Upper lobe of left lung (tissue), 4 donors: ENCODE measurements at regions not wholly inside any gene's neighbourhood (a gene's known extent, or its start where the extent isn't known, plus 50 kb on each side); places are given as distances from the start of the nearest gene placed in this dataset.

Source experiments
- CTCF ChIP-seq, 6 experiments: fragments of 450-650 bp in 4 of 6; fragments of 200-600 bp in 2 of 6; sonication (generic) in 2 of 6; IDR thresholded peaks; one replicate each; pipeline ENCODE4 v1.5.1; 2016 to 2019; ENCODE audit warnings: antibody characterized with exemption in 6 of 6
- EP300 ChIP-seq, 4 donors: sonication (generic); formaldehyde crosslinking; IDR thresholded peaks; one replicate each; pipeline ENCODE4 v1.5.1; 2017; ENCODE audit warnings: antibody characterized with exemption in 4 of 4, control low read depth in 2 of 4
- POLR2A ChIP-seq, 4 donors: fragments of 450-650 bp; IDR thresholded peaks; one replicate each; pipeline ENCODE4 v1.5.1; 2016 to 2017; ENCODE audit warnings: antibody characterized with exemption in 4 of 4, mild to moderate bottlenecking in 2 of 4
- POLR2AphosphoS5 ChIP-seq, 2 donors: sonication (generic); formaldehyde crosslinking; IDR thresholded peaks; one replicate each; pipeline ENCODE4 v1.5.1; 2017; ENCODE audit warnings: antibody characterized with exemption in 2 of 2

- TF ChIP-seq CTCF (IDR thresholded peaks at IDR 0.05) (no peak), POLR2A (IDR thresholded peaks at IDR 0.05) (no peak), POLR2AphosphoS5 (IDR thresholded peaks at IDR 0.05) (no peak), EP300 (IDR thresholded peaks at IDR 0.05) (no peak)
These were observed 112.5 kb upstream of the ZFP42 start for GRCh38 chr4:187883049-187883448.
